IMR-90 (cell line): ENCODE measurements at regions not wholly inside any gene's neighbourhood (a gene's known extent, or its start where the extent isn't known, plus 50 kb on each side); places are given as distances from the start of the nearest gene placed in this dataset.

Source experiments
- ATAC-seq: fragments of 200-7000 bp; cut with Tn5 transposase; 2 replicates; pipeline ENCODE4 v1.9.1; 2020; ENCODE audit warnings: low read depth, mild to moderate bottlenecking, moderate library complexity
- BruUV-seq: library from RNA; stranded (reverse); fragments of 400-500 nt; replicated peaks from 2 replicates; lab custom pipeline; 2021; lab: Mats Ljungman, UMichigan
- CTCF ChIA-PET: fragments of 300-600 bp; formaldehyde crosslinking; extraction: SDS; loops from one replicate; lab custom pipeline; 2021; ENCODE audit warnings: antibody characterized with exemption; lab: Yijun Ruan, JAX
- POLR2A ChIA-PET: fragments of 300-600 bp; sonication (Branson Sonifier 250); formaldehyde crosslinking; loops from one replicate; lab custom pipeline; 2022; ENCODE audit warnings: antibody characterized with exemption; ENCODE audit not compliant: unreplicated experiment; lab: Charles Lee
- DNase-seq: peaks from one replicate; pipeline ENCODE4 v3.0.0; 2013
- H2AFZ ChIP-seq: replicated peaks from 2 replicates; pipeline ENCODE3; 2013; ENCODE audit warnings: low read length, mild to moderate bottlenecking; ENCODE audit not compliant: poor library complexity
- H2AK5ac ChIP-seq: 2 replicates; pipeline ENCODE4 v1.6.1; 2013; ENCODE audit warnings: low read depth, low read length, inconsistent platforms
- H2AK9ac ChIP-seq: replicated peaks from 2 replicates; pipeline ENCODE3; 2013; ENCODE audit warnings: mild to moderate bottlenecking, low read depth, low read length, moderate library complexity; ENCODE audit not compliant: poor library complexity
- H2BK120ac ChIP-seq: 2 replicates; pipeline ENCODE4 v1.6.1; 2013; ENCODE audit warnings: low read depth, low read length, inconsistent platforms
- H2BK15ac ChIP-seq: 3 replicates; pipeline ENCODE4 v1.6.1; 2013; ENCODE audit warnings: low read depth, low read length, inconsistent platforms
- H2BK20ac ChIP-seq: 2 replicates; pipeline ENCODE4 v1.6.1; 2013; ENCODE audit warnings: low read depth, mild to moderate bottlenecking, inconsistent platforms, low read length, moderate library complexity
- H2BK5ac ChIP-seq: 2 replicates; pipeline ENCODE4 v1.6.1; 2013; ENCODE audit warnings: mild to moderate bottlenecking, low read depth, low read length, inconsistent platforms; ENCODE audit not compliant: poor library complexity, severe bottlenecking
- H3K14ac ChIP-seq: replicated peaks from 2 replicates; pipeline ENCODE4 v1.6.1; 2013; ENCODE audit warnings: low read depth, low read length, inconsistent platforms
- H3K18ac ChIP-seq: 2 replicates; pipeline ENCODE4 v1.6.1; 2013; ENCODE audit warnings: low read depth, low read length, control low read depth
- H3K23ac ChIP-seq: 2 replicates; pipeline ENCODE4 v1.6.1; 2013; ENCODE audit warnings: low read depth, low read length, inconsistent platforms
- H3K27ac ChIP-seq: 2 replicates; pipeline ENCODE4 v1.5.1; 2013; ENCODE audit warnings: mild to moderate bottlenecking, control low read depth, low read length; ENCODE audit not compliant: insufficient read depth
- H3K27me3 ChIP-seq: 2 replicates; pipeline ENCODE4 v1.6.1; 2013; ENCODE audit warnings: low read length; ENCODE audit not compliant: control insufficient read depth, insufficient read depth
- H3K36me3 ChIP-seq: 2 replicates; pipeline ENCODE4 v1.6.1; 2013; ENCODE audit warnings: low read length, mixed read lengths; ENCODE audit not compliant: control insufficient read depth, insufficient read depth
- H3K4ac ChIP-seq: 2 replicates; pipeline ENCODE4 v1.6.1; 2013; ENCODE audit warnings: low read depth, low read length, inconsistent platforms
- H3K4me1 ChIP-seq: 2 replicates; pipeline ENCODE4 v1.6.1; 2013; ENCODE audit warnings: low read length, mixed read lengths; ENCODE audit not compliant: control insufficient read depth, insufficient read depth
- H3K4me2 ChIP-seq: 2 replicates; pipeline ENCODE4 v1.6.1; 2013; ENCODE audit warnings: low read depth, mild to moderate bottlenecking, control low read depth, low read length, moderate library complexity
- H3K4me3 ChIP-seq: 2 replicates; pipeline ENCODE4 v1.5.1; 2013; ENCODE audit warnings: low read depth, mild to moderate bottlenecking, control low read depth, low read length, moderate library complexity; ENCODE audit not compliant: insufficient read depth
- H3K56ac ChIP-seq: 2 replicates; pipeline ENCODE4 v1.6.1; 2013; ENCODE audit warnings: low read length, inconsistent platforms; ENCODE audit not compliant: insufficient read depth; ENCODE audit errors: extremely low read depth
- H3K79me1 ChIP-seq, 2 experiments: 2 replicates each; pipeline ENCODE4 v1.6.1; 2013; ENCODE audit warnings: low read length in 2 of 2, inconsistent platforms in 1 of 2, low read depth in 1 of 2
- H3K9ac ChIP-seq: 2 replicates; pipeline ENCODE4 v1.6.1; 2013; ENCODE audit warnings: low read depth, low read length, control low read depth
- H3K9me1 ChIP-seq: 2 replicates; pipeline ENCODE4 v1.6.1; 2013; ENCODE audit warnings: low read length, inconsistent platforms; ENCODE audit not compliant: insufficient read depth
- H3K9me3 ChIP-seq: 2 replicates; pipeline ENCODE4 v1.6.1; 2013; ENCODE audit warnings: low read length; ENCODE audit not compliant: control insufficient read depth, insufficient read depth
- H4K20me1 ChIP-seq: 2 replicates; pipeline ENCODE4 v1.6.1; 2013; ENCODE audit warnings: low read length, inconsistent platforms; ENCODE audit not compliant: insufficient read depth
- H4K5ac ChIP-seq: 2 replicates; pipeline ENCODE4 v1.6.1; 2013; ENCODE audit warnings: mild to moderate bottlenecking, low read depth, low read length, control low read depth
- H4K8ac ChIP-seq, 2 experiments: 2 replicates each; pipeline ENCODE4 v1.6.1; 2013; ENCODE audit warnings: low read depth in 2 of 2, low read length in 2 of 2, control low read depth in 1 of 2, inconsistent platforms in 1 of 2
- H4K91ac ChIP-seq: 2 replicates; pipeline ENCODE4 v1.6.1; 2013; ENCODE audit warnings: low read depth, low read length, inconsistent platforms; ENCODE audit not compliant: insufficient read depth
- FOS ChIP-seq: fragments of 150-350 bp; IDR thresholded peaks from 2 replicates; pipeline ENCODE4 v1.6.1; 2016; ENCODE audit warnings: low read depth, low read length
- MAZ ChIP-seq: IDR thresholded peaks from 2 replicates; pipeline ENCODE4 v1.6.1; 2012; ENCODE audit warnings: low read depth, mild to moderate bottlenecking, low read length, improper control_type of control experiment, moderate library complexity, borderline replicate concordance
- USF2 ChIP-seq: fragments of 150-350 bp; IDR thresholded peaks from 2 replicates; pipeline ENCODE4 v1.6.1; 2017; ENCODE audit warnings: mild to moderate bottlenecking, antibody characterized with exemption, low read length, low read depth
- WGBS, 2 experiments: methylation state at CpG; one replicate each; pipeline versions ENCODE4 v1.1.5 to v1.1.7; 2013; ENCODE audit warnings: missing lambda C conversion rate in 2 of 2; ENCODE audit not compliant: insufficient read length in 1 of 2; ENCODE audit errors: extremely low coverage in 2 of 2; 5-methylcytosine and 5-hydroxymethylcytosine counted together
- dilution Hi-C: fragments of 300-500 bp; cut with HindIII; formaldehyde crosslinking; loops from one replicate; pipeline ENCODE4 v1.14.3; 2018; ENCODE audit warnings: low sequenced_read_pairs; ENCODE audit not compliant: unreplicated experiment
- in situ Hi-C: fragments of 300-500 bp; cut with MboI; formaldehyde crosslinking; loops from 3 replicates; pipeline ENCODE4 v1.14.3; 2019; ENCODE audit warnings: low sequenced_read_pairs, inconsistent platforms, mixed read lengths
- intact Hi-C: fragments of 100-400 bp; cut with micrococcal nuclease; formaldehyde crosslinking; loops from 2 replicates; pipeline ENCODE4 v1.10.0; 2022

GRCh38 chr1:96365076-96365475 is 356.5 kb upstream of the PTBP2 start:
- BruUV-seq, result no TSS peak
- Histone ChIP-seq H3K23ac (no peak overlapping the region), H4K5ac (no peak overlapping the region), H3K4me3 (no peak overlapping the region), H3K4ac (peak overlapping the region; percentile 62), H3K4me1 (peaks cover 24% of the 10 kb centered on the region), H2BK15ac (peak overlapping the region; percentile 22; the same call in 1 of the 3 replicates), H2AK5ac (peak overlapping the region; percentile 32; the same call in 1 of the 2 replicates), H2AFZ (no peak overlapping the region), H4K91ac (no peak overlapping the region; the same call in 1 of the 2 replicates), H3K14ac (no peak overlapping the region), H3K27ac (no peak overlapping the region), H3K27me3 (no peaks in the 10 kb centered on the region), H3K9me3 (no peaks in the 10 kb centered on the region), H3K4me2 (peak overlapping the region; percentile 60; the same call in 1 of the 2 replicates), H3K9me1 (peaks cover 4% of the 10 kb centered on the region), H3K18ac (0 out of 2 replicates have a peak overlapping the region, but pooled peaks have one; percentile 18), H3K79me1 (no peaks in the 10 kb centered on the region), H2BK120ac (0 out of 2 replicates have a peak overlapping the region, but pooled peaks have one; percentile 52), H2BK5ac (no peak overlapping the region), H3K36me3 (no peaks in the 10 kb centered on the region), H4K20me1 (no peaks in the 10 kb centered on the region), H2BK20ac (0 out of 2 replicates have a peak overlapping the region, but pooled peaks have one; percentile 31), H3K56ac (no peak overlapping the region), H3K9ac (no peak overlapping the region), H4K8ac (no peak overlapping the region; a peak in 1 of 4 replicates), H2AK9ac (no peak overlapping the region)
- DNase-seq (peak; percentile 41), ATAC-seq (no peak)
- ChIA-PET CTCF (interaction anchor here (1.6 kb wide), 1 partner anchor 18 kb away, joined by 3 read pairs; no protein-coding TSS in a partner anchor), POLR2A (no interaction called here)
- dilution Hi-C loops, result no loop called here
- no peak for TF ChIP-seq MAZ
- no peak for TF ChIP-seq FOS
- no peak for TF ChIP-seq USF2
- in situ Hi-C loops, result no loop called here
- WGBS, 2 experiments, result no CpG with 5 or more reads among the region's 1 CpG
- intact Hi-C loops, result no loop called here
